Loucy (cell line): ENCODE measurements at regions not wholly inside any gene's neighbourhood (a gene's known extent, or its start where the extent isn't known, plus 50 kb on each side); places are given as distances from the start of the nearest gene placed in this dataset.

ENCODE experiments used
- H2AFZ ChIP-seq: fragments of 200-600 bp; sonication (generic); 2 replicates; pipeline ENCODE4 v1.6.0; 2016; ENCODE audit warnings: antibody characterized with exemption, mild to moderate bottlenecking, low read length, moderate library complexity
- H3F3A ChIP-seq: fragments of 200-600 bp; 2 replicates; pipeline ENCODE4 v1.6.0; 2016; ENCODE audit warnings: antibody characterized with exemption, low read depth, mild to moderate bottlenecking
- H3K27me3 ChIP-seq: fragments of 200-600 bp; sonication (generic); 2 replicates; pipeline ENCODE4 v1.6.1; 2014; ENCODE audit warnings: low read length, mild to moderate bottlenecking; ENCODE audit not compliant: insufficient read depth, poor library complexity, severe bottlenecking
- H3K36me3 ChIP-seq: fragments of 200-600 bp; sonication (generic); 2 replicates; pipeline ENCODE4 v1.6.1; 2016; ENCODE audit warnings: low read length; ENCODE audit not compliant: insufficient read depth
- H3K4me1 ChIP-seq: fragments of 200-600 bp; sonication (generic); 2 replicates; pipeline ENCODE4 v1.5.1; 2014; ENCODE audit warnings: low read length, mild to moderate bottlenecking; ENCODE audit not compliant: insufficient read depth, poor library complexity, severe bottlenecking
- H3K4me2 ChIP-seq: fragments of 200-600 bp; sonication (generic); 2 replicates; pipeline ENCODE4 v1.6.0; 2014; ENCODE audit warnings: antibody characterized with exemption, low read length, low read depth, mild to moderate bottlenecking; ENCODE audit not compliant: poor library complexity, severe bottlenecking
- H3K4me3 ChIP-seq: fragments of 200-600 bp; sonication (generic); 2 replicates; pipeline ENCODE4 v1.5.1; 2014; ENCODE audit warnings: low read length, mild to moderate bottlenecking, mixed read lengths; ENCODE audit not compliant: poor library complexity, severe bottlenecking
- H3K79me2 ChIP-seq: fragments of 200-600 bp; sonication (generic); 2 replicates; pipeline ENCODE4 v1.6.1; 2014; ENCODE audit warnings: low read length; ENCODE audit not compliant: insufficient read depth
- H3K9ac ChIP-seq: fragments of 200-600 bp; sonication (generic); 2 replicates; pipeline ENCODE4 v1.6.0; 2014; ENCODE audit warnings: mild to moderate bottlenecking, low read depth, low read length, moderate library complexity; ENCODE audit not compliant: poor library complexity, severe bottlenecking
- H3K9me2 ChIP-seq: fragments of 200-600 bp; sonication (generic); replicated peaks from 2 replicates; pipeline ENCODE4 v1.6.1; 2016; ENCODE audit warnings: low read depth, low read length, mixed read lengths
- H3K9me3 ChIP-seq: fragments of 200-600 bp; sonication (generic); 2 replicates; pipeline ENCODE4 v1.6.1; 2014; ENCODE audit warnings: mild to moderate bottlenecking, antibody characterized with exemption, low read length, low read depth; ENCODE audit not compliant: insufficient read depth
- H4K20me1 ChIP-seq: fragments of 200-600 bp; sonication (generic); 2 replicates; pipeline ENCODE4 v1.6.0; 2014; ENCODE audit warnings: antibody characterized with exemption, low read length, mild to moderate bottlenecking; ENCODE audit not compliant: insufficient read depth, poor library complexity, severe bottlenecking
- CTCF ChIP-seq: fragments of 200-600 bp; sonication (generic); conservative IDR thresholded peaks from 2 replicates; pipeline ENCODE4 v1.5.1; 2014; ENCODE audit warnings: mild to moderate bottlenecking, antibody characterized with exemption, low read length
- EZH2phosphoT487 ChIP-seq: fragments of 200-600 bp; IDR thresholded peaks from 2 replicates; pipeline ENCODE4 v1.6.1; 2018; ENCODE audit warnings: antibody characterized with exemption, mild to moderate bottlenecking, moderate library complexity, borderline replicate concordance

- Histone ChIP-seq H4K20me1 (no peaks in the 10 kb centered on the region), H3K9me2 (no peaks in the 10 kb centered on the region), H3K27me3 (no peaks in the 10 kb centered on the region), H3F3A (no peaks in the 10 kb centered on the region), H3K4me2 (no peak overlapping the region), H2AFZ (no peak overlapping the region), H3K79me2 (no peaks in the 10 kb centered on the region), H3K4me3 (no peak overlapping the region), H3K4me1 (no peaks in the 10 kb centered on the region), H3K36me3 (no peaks in the 10 kb centered on the region), H3K9ac (no peak overlapping the region), H3K9me3 (no peaks in the 10 kb centered on the region)
- no peak for TF ChIP-seq EZH2phosphoT487
- TF ChIP-seq CTCF: no peak
These were observed 109.4 kb downstream of the TMEM174 start for GRCh38 chr5:73282383-73282782.

GRCh38 chr5:73280821-73281746, 108.1 kb downstream of the TMEM174 start:
- Histone ChIP-seq H4K20me1 (no peaks in the 10 kb centered on the region), H3K36me3 (no peaks in the 10 kb centered on the region), H3F3A (no peaks in the 10 kb centered on the region), H3K4me2 (no peak overlapping the region), H3K4me1 (no peaks in the 10 kb centered on the region), H3K79me2 (no peaks in the 10 kb centered on the region), H3K4me3 (no peak overlapping the region), H3K9ac (no peak overlapping the region), H2AFZ (no peak overlapping the region), H3K9me3 (no peaks in the 10 kb centered on the region), H3K27me3 (no peaks in the 10 kb centered on the region), H3K9me2 (no peaks in the 10 kb centered on the region)
- TF ChIP-seq CTCF: no peak
- no peak for TF ChIP-seq EZH2phosphoT487

- Histone ChIP-seq H3K27me3 (no peaks in the 10 kb centered on the region), H3K79me2 (no peaks in the 10 kb centered on the region), H3F3A (no peaks in the 10 kb centered on the region), H2AFZ (no peak overlapping the region), H3K36me3 (no peaks in the 10 kb centered on the region), H3K9ac (no peak overlapping the region), H3K4me2 (no peak overlapping the region), H3K9me2 (no peaks in the 10 kb centered on the region), H3K4me1 (no peaks in the 10 kb centered on the region), H3K4me3 (no peak overlapping the region), H4K20me1 (no peaks in the 10 kb centered on the region), H3K9me3 (no peaks in the 10 kb centered on the region)
- TF ChIP-seq EZH2phosphoT487 (no peak), CTCF (no peak)
These were observed 107.4 kb downstream of the TMEM174 start for GRCh38 chr5:73280386-73280785.
